Renal cortical epithelial cell (primary cell): ENCODE measurements at regions not wholly inside any gene's neighbourhood (a gene's known extent, or its start where the extent isn't known, plus 50 kb on each side); places are given as distances from the start of the nearest gene placed in this dataset.

ENCODE experiments used
- DNase-seq: peaks from one replicate; pipeline ENCODE4 v3.0.0-alpha.2; 2011; ENCODE audit warnings: low read depth

- DNase-seq = no peak
Measured at GRCh38 chr10:43959364-43960134, 310.9 kb upstream of the ZNF32 start.

GRCh38 chr10:43958964-43959363, 310.3 kb upstream of the ZNF32 start:
- DNase-seq = no peak

- DNase-seq = no peak
Measured at GRCh38 chr10:43958071-43958432, 309.4 kb upstream of the ZNF32 start.

DNA sequence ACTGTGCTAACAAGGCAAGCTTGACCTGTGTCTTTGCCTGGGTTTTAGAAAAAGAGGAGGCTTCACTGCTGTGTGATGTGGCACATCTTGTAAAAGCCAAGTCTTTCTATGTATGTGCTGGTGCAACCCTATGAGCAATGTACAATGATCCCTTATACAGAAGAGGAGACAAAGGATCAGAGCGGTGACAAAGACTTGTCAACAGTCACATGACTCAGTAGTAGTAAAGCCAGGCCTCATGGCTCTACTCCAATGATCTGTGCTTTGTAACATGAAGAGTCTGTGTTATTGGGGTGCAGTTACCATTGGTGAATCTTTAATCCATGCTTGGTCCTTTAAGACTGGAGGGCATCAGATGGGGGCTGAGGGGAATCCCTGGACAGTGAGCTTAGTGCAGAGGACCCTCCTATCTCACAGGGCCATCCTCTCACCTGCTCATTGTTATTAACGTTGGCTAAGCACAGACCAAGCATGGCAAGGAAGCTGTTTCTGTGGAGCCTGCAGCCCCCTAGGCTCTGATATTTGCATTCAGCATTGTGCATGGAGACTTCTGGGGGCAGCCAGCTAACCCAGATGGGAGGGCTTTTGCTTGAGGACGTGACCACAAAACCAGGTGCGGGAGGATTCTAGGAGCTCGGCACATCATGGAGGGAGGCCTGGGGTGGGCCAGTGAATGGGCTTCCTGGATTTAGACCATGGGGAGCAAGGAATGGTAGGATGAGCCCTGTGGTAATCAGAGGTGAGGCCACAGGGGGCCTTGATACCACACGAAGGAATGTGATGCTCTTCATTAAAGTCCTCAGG, 308.8 kb upstream of the ZNF32 start:
- no peak for DNase-seq

- no peak for DNase-seq
Measured at GRCh38 chr10:43955978-43956377, 307.3 kb upstream of the ZNF32 start.

- DNase-seq = no peak
Measured at GRCh38 chr10:43955002-43955596, 306.4 kb upstream of the ZNF32 start.

- DNase-seq = no peak
Measured at GRCh38 chr10:43953672-43954071, 305.0 kb upstream of the ZNF32 start.

- DNase-seq = no peak
Measured at GRCh38 chr10:43952760-43953159, 304.1 kb upstream of the ZNF32 start.

DNA sequence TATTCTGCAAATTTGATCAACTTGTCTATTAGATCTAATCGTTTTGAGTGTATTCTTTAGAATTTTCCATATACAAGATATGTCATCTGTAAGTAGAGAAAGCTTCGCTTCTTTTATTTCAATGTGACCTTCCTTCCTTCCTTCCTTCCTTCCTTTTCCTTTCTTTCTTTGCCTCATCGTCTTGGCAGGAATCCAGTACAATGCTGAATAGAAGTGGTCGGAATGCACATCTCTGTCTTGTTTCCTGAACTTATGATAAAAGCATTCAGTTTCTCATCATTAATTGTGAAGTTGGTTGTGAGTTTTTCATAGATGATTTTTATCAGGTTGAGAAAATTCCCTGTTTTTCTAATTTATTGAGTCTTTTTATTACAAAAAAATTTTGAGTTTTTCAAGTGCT, 300.7 kb upstream of the ZNF32 start:
- DNase-seq = no peak

DNA sequence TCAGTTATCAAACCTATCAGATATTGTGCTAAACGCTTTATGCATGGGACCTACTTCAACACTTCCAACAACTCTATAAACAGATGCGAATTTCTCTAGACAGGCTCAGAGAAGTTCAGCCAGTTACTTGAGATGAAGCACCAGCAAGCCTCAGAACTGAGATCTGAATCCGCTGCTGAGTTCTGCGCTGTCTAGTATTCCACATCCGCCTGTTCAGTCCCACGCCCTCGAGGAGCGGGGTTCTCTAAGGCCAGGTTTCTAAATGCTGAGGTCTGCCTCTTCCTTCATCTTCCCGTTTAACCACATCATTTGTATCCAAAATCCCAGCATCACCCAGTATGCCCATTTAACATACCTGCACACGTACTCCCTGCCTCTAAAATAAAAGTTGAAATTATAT, 297.8 kb upstream of the ZNF32 start:
- no peak for DNase-seq

DNA sequence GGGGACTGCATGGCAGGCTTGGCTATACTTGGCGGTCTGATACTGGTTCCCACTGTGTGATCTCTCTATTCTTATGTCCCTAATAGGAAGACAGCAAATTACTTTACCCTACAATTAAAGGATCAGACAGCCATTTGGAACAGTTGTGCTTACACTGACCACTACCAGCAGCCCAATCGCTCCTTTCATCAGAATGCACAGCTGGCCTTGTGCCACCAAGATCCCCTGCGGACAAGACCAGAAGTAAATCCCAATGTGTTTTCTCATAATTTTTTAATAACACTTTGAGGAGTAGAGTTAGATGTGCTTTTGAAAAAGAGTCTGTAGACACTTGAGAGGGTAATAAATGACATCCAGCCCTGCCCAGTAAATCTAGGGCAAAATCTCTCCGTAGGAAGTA, 297.2 kb upstream of the ZNF32 start:
- DNase-seq = no peak

GRCh38 chr10:43945094-43945730, 296.5 kb upstream of the ZNF32 start:
- DNase-seq = no peak

- DNase-seq = no peak
Measured at GRCh38 chr10:43944381-43945093, 295.9 kb upstream of the ZNF32 start.

DNA sequence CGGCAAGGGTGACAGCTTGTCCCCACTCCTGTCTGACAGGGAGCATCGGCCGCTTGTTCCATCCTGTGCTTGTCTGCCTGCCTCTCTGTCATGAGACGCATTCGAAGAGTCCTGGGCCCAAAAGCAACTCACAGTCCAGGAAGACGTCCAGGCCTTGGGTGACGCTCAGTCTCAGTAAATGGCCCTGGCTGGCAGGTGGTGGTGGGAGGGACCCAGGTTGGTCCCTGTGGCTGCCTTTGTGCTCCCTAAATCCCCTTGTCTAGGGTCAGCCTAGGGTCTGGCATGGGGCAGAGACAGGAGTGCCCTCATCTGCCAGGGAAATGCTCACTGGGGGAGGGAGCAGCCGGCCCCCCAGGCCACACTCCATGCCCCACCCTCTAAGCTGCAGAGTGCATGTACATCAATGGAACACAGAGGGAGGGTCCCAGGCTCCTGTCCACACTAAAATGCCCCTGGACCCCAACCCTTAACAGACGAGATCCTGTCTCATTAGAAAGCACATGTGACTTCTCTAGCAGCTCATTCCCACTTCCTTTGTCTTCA, 295.2 kb upstream of the ZNF32 start:
- DNase-seq = no peak

DNA sequence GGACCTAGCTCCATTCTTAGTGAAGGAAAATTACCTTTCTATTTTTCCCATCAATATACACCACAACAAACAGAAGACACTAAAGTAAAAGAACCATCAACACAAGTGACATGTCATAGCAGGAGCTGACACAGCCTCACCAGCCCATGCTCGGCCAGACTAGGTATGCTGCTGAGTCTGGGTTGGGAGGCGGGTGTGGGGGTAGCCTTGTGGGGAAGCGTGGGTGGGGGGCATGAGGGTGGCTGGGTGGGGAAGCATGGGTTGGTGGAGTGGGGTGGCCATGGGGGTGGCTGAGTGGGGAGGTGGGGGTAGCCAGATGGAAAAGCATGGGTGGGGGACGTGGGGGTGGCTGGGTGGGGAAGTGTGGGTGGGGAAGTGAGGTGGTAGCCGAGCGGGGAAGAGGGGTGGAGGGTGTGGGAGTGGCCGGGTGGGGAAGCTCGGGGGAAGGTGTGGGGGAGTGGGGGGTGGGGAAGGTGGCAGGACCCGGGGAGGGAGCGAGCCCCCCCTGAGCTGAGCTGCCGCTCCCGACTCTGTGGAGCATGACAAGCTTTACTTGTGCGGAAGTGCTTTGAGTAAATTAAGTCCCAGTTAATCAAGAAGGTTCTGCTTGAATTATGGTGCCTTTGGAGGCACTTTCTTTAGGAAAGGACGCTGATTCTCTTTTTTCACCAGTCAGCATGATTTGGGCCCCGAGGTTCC, 294.6 kb upstream of the ZNF32 start:
- DNase-seq = no peak

GRCh38 chr10:43942096-43942850, 293.6 kb upstream of the ZNF32 start:
- DNase-seq = no peak

DNA sequence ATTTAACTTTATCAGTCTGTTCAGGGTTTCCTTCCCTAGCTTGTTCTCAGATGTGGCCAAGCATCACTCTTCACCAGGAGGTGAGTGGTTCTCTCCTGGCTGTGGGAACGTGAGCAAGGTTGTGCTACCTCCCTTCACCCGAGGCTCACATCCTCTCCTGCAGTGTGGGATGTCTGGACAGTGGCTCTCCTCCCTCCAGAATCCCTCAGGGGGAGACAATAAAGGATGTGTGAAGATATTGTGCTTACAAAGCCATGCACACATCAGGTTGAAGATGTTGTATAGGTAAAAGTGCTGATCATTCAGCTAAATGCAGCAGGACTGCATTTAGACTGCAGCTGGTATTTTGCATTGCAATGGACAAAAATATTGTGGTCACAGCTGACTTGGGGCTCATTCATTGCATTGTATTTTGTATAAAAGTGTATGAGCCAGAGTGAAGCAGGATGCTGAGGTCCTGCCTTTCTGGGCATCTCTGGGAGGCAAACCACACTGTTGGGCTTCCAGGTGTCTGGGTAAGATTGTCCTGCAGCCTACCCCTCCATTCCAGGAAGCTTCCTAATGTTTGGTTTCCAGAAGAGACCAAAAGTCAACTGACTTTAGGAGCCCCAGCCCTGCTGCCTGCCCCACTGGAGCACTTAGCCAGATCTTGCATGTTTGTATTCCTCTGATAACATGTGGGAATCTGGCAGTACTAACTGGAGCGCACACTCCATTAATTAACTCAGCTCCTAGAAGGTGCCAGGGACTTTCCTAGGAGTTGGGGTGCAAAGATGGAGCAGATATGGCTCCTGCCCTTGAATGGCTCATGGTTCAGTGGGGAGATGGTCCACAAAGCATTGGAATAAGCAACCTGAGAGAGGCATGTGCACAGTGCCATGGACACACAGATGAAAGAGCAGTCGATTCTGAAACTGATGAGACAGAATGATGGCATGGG, 292.5 kb upstream of the ZNF32 start:
- DNase-seq = no peak

- no peak for DNase-seq
Measured at GRCh38 chr10:43939939-43940820, 291.5 kb upstream of the ZNF32 start.
